Brain microvascular endothelial cell (primary cell): ENCODE measurements at regions not wholly inside any gene's neighbourhood (a gene's known extent, or its start where the extent isn't known, plus 50 kb on each side); places are given as distances from the start of the nearest gene placed in this dataset.
"Not testable (repeated sequence)": the region's sequence is repeated elsewhere in the genome, so short reads cannot be mapped to it uniquely, and the experiment has no call there.

Experiments
- DNase-seq: peaks from one replicate; pipeline ENCODE4 v3.0.0-alpha.2; 2020
- H3K27ac ChIP-seq: fragments of 250-450 bp; sonication (Bioruptor Pico); 2 replicates; pipeline ENCODE4 v1.5.1; 2020; ENCODE audit warnings: mild to moderate bottlenecking, moderate library complexity
- H3K27me3 ChIP-seq: fragments of 250-450 bp; sonication (Bioruptor Pico); replicated peaks from 2 replicates; pipeline ENCODE4 v1.5.1; 2020; ENCODE audit warnings: mild to moderate bottlenecking
- H3K36me3 ChIP-seq: fragments of 250-450 bp; sonication (Bioruptor Pico); replicated peaks from 2 replicates; pipeline ENCODE4 v1.5.1; 2020; ENCODE audit warnings: mild to moderate bottlenecking
- H3K4me3 ChIP-seq: 2 replicates; pipeline ENCODE4 v1.5.1; 2011; ENCODE audit warnings: low read depth, mild to moderate bottlenecking, control low read depth, low read length, moderate library complexity
- CTCF ChIP-seq: IDR thresholded peaks from 2 replicates; pipeline ENCODE4 v1.5.1; 2011; ENCODE audit warnings: low read depth, mild to moderate bottlenecking, moderate library complexity, low read length, control low read depth, inconsistent platforms; ENCODE audit errors: missing control alignments
- in situ Hi-C: cut with HindIII; loops from 2 replicates; pipeline ENCODE4 v1.10.0; 2017; ENCODE audit warnings: low sequenced_read_pairs, low pct_ligation_motif_present

GRCh38 chr6:12485226-12485764, 195.1 kb downstream of the EDN1 start:
- Histone ChIP-seq H3K27me3 (no peaks in the 10 kb centered on the region), H3K27ac (no peak overlapping the region), H3K4me3 (no peak overlapping the region), H3K36me3 (no peaks in the 10 kb centered on the region)
- no peak for DNase-seq
- in situ Hi-C loops, result no loop called here
- TF ChIP-seq CTCF, result no peak

- TF ChIP-seq CTCF, result no peak
- DNase-seq, result no peak
- Histone ChIP-seq H3K27ac (no peak overlapping the region), H3K4me3 (no peak overlapping the region), H3K27me3 (no peaks in the 10 kb centered on the region), H3K36me3 (no peaks in the 10 kb centered on the region)
- in situ Hi-C loops, result no loop called here
These were observed 195.7 kb downstream of the EDN1 start for GRCh38 chr6:12485837-12486236.

GRCh38 chr6:12490351-12490903, 200.3 kb downstream of the EDN1 start:
- TF ChIP-seq CTCF, result no peak
- no peak for DNase-seq
- no peak overlapping the region for H3K4me3 ChIP-seq
- H3K27ac ChIP-seq, result peak overlapping the region; percentile 57
- H3K27me3 ChIP-seq, result no peaks in the 10 kb centered on the region
- in situ Hi-C loops, result no loop called here
- H3K36me3 ChIP-seq, result no peaks in the 10 kb centered on the region

GRCh38 chr6:12490904-12491571, 200.9 kb downstream of the EDN1 start:
- in situ Hi-C loops, result no loop called here
- Histone ChIP-seq H3K27ac (peak overlapping the region; percentile 57), H3K4me3 (no peak overlapping the region), H3K27me3 (no peaks in the 10 kb centered on the region), H3K36me3 (no peaks in the 10 kb centered on the region)
- peak; percentile 88 for DNase-seq
- TF ChIP-seq CTCF, result no peak

- in situ Hi-C loops, H3K27ac ChIP-seq, H3K36me3 ChIP-seq, DNase-seq, H3K27me3 ChIP-seq, H3K4me3 ChIP-seq: not testable (repeated sequence)
These were observed 202.8 kb downstream of the EDN1 start for GRCh38 chr6:12492929-12493328.

GRCh38 chr6:12493446-12493845, 203.3 kb downstream of the EDN1 start:
- DNase-seq, result no peak
- TF ChIP-seq CTCF, result no peak
- no peaks in the 10 kb centered on the region for H3K27me3 ChIP-seq
- no peaks in the 10 kb centered on the region for H3K36me3 ChIP-seq
- in situ Hi-C loops, result no loop called here
- no peak overlapping the region for H3K4me3 ChIP-seq
- no peak overlapping the region for H3K27ac ChIP-seq
